ENCODE measurements at regions not wholly inside any gene's neighbourhood (a gene's known extent, or its start where the extent isn't known, plus 50 kb on each side); places are given as distances from the start of the nearest gene placed in this dataset.

GRCh38 chr3:181570472-181570871 lies 141.3 kb upstream of the SOX2 start:
- H3K4me1 Mint-ChIP-seq: no peaks in the 10 kb centered on the region
- no peaks in the 10 kb centered on the region for H3K27me3 Mint-ChIP-seq
- peaks cover 0 to 1% (median 0%) of the 10 kb centered on the region in 3 donors for H3K9me3 Mint-ChIP-seq

GRCh38 chr3:181569356-181569940 lies 142.3 kb upstream of the SOX2 start:
- Mint-ChIP-seq H3K27ac (no peak overlapping the region), H3K36me3 (no peaks in the 10 kb centered on the region)

More at GRCh38 chr3:181570472-181570871, 141.3 kb upstream of the SOX2 start:
- no peak overlapping the region for H3K4me3 Mint-ChIP-seq
- H3K36me3 Mint-ChIP-seq: no peaks in the 10 kb centered on the region
- H3K27ac Mint-ChIP-seq: no peak overlapping the region

GRCh38 chr3:181568693-181569092 lies 143.0 kb upstream of the SOX2 start:
- H3K4me1 Mint-ChIP-seq: no peaks in the 10 kb centered on the region
- H3K27ac Mint-ChIP-seq: no peak overlapping the region
- H3K36me3 Mint-ChIP-seq: no peaks in the 10 kb centered on the region
- no peak overlapping the region for H3K4me3 Mint-ChIP-seq
- no peaks in the 10 kb centered on the region for H3K27me3 Mint-ChIP-seq
- H3K9me3 Mint-ChIP-seq: no peaks in the 10 kb centered on the region

More at GRCh38 chr3:181569356-181569940, 142.3 kb upstream of the SOX2 start:
- Mint-ChIP-seq H3K27me3 (no peaks in the 10 kb centered on the region), H3K4me3 (no peak overlapping the region), H3K9me3 (no peaks in the 10 kb centered on the region), H3K4me1 (no peaks in the 10 kb centered on the region)

GRCh38 chr3:181568248-181568647 lies 143.5 kb upstream of the SOX2 start:
- no peaks in the 10 kb centered on the region for H3K27me3 Mint-ChIP-seq

GRCh38 chr3:181567311-181568075 lies 144.2 kb upstream of the SOX2 start:
- Mint-ChIP-seq H3K4me3 (no peak overlapping the region), H3K9me3 (no peaks in the 10 kb centered on the region), H3K36me3 (no peaks in the 10 kb centered on the region), H3K4me1 (no peaks in the 10 kb centered on the region), H3K27ac (no peak overlapping the region), H3K27me3 (no peaks in the 10 kb centered on the region)

More at GRCh38 chr3:181568248-181568647, 143.5 kb upstream of the SOX2 start:
- Mint-ChIP-seq H3K27ac (no peak overlapping the region), H3K9me3 (no peaks in the 10 kb centered on the region), H3K4me1 (no peaks in the 10 kb centered on the region), H3K4me3 (no peak overlapping the region), H3K36me3 (no peaks in the 10 kb centered on the region)

GRCh38 chr3:181565416-181565815 lies 146.3 kb upstream of the SOX2 start:
- Mint-ChIP-seq H3K27ac (no peak overlapping the region), H3K27me3 (no peaks in the 10 kb centered on the region), H3K36me3 (no peaks in the 10 kb centered on the region), H3K4me3 (no peak overlapping the region), H3K4me1 (no peaks in the 10 kb centered on the region), H3K9me3 (no peaks in the 10 kb centered on the region)

GRCh38 chr3:181564222-181564621 lies 147.5 kb upstream of the SOX2 start:
- H3K4me1 Mint-ChIP-seq: no peaks in the 10 kb centered on the region
- H3K4me3 Mint-ChIP-seq: no peak overlapping the region
- no peaks in the 10 kb centered on the region for H3K36me3 Mint-ChIP-seq
- no peaks in the 10 kb centered on the region for H3K27me3 Mint-ChIP-seq
- H3K9me3 Mint-ChIP-seq: no peaks in the 10 kb centered on the region
- no peak overlapping the region for H3K27ac Mint-ChIP-seq

GRCh38 chr3:181561139-181562031 lies 150.3 kb upstream of the SOX2 start:
- Mint-ChIP-seq H3K36me3 (no peaks in the 10 kb centered on the region), H3K9me3 (no peaks in the 10 kb centered on the region), H3K27ac (no peak overlapping the region), H3K4me3 (no peak overlapping the region), H3K27me3 (no peaks in the 10 kb centered on the region), H3K4me1 (no peaks in the 10 kb centered on the region)

- no peak overlapping the region for H3K4me3 Mint-ChIP-seq
These were observed 152.9 kb upstream of the SOX2 start for GRCh38 chr3:181558870-181559269.

GRCh38 chr3:181555681-181556080 lies 156.0 kb upstream of the SOX2 start:
- H3K4me3 Mint-ChIP-seq: no peak overlapping the region
- H3K27me3 Mint-ChIP-seq: no peaks in the 10 kb centered on the region
- H3K4me1 Mint-ChIP-seq: no peaks in the 10 kb centered on the region
- peaks cover 0 to 4% (median 0%) of the 10 kb centered on the region in 3 donors for H3K9me3 Mint-ChIP-seq
- no peaks in the 10 kb centered on the region for H3K36me3 Mint-ChIP-seq
- H3K27ac Mint-ChIP-seq: no peak overlapping the region

More at GRCh38 chr3:181558870-181559269, 152.9 kb upstream of the SOX2 start:
- H3K9me3 Mint-ChIP-seq: no peaks in the 10 kb centered on the region
- no peaks in the 10 kb centered on the region for H3K27me3 Mint-ChIP-seq
- no peaks in the 10 kb centered on the region for H3K36me3 Mint-ChIP-seq
- H3K4me1 Mint-ChIP-seq: no peaks in the 10 kb centered on the region
- H3K27ac Mint-ChIP-seq: no peak overlapping the region

GRCh38 chr3:181554233-181554765 lies 157.4 kb upstream of the SOX2 start:
- H3K9me3 Mint-ChIP-seq: peaks cover 0 to 4% (median 0%) of the 10 kb centered on the region in 3 donors
- no peak overlapping the region for H3K4me3 Mint-ChIP-seq
- no peaks in the 10 kb centered on the region for H3K27me3 Mint-ChIP-seq
- H3K27ac Mint-ChIP-seq: no peak overlapping the region
- no peaks in the 10 kb centered on the region for H3K36me3 Mint-ChIP-seq
- H3K4me1 Mint-ChIP-seq: no peaks in the 10 kb centered on the region

- Mint-ChIP-seq H3K4me3 (no peak overlapping the region), H3K36me3 (no peaks in the 10 kb centered on the region), H3K9me3 (peaks cover 3 to 8% (median 3%) of the 10 kb centered on the region in 3 donors), H3K4me1 (no peaks in the 10 kb centered on the region), H3K27me3 (no peaks in the 10 kb centered on the region), H3K27ac (no peak overlapping the region)
These were observed 162.5 kb upstream of the SOX2 start for GRCh38 chr3:181549266-181549665.

GRCh38 chr3:181541414-181541813 lies 170.3 kb upstream of the SOX2 start:
- no peak overlapping the region for H3K4me3 Mint-ChIP-seq

GRCh38 chr3:181534781-181535221 lies 176.9 kb upstream of the SOX2 start:
- Mint-ChIP-seq H3K27ac (no peak overlapping the region), H3K36me3 (no peaks in the 10 kb centered on the region), H3K9me3 (no peaks in the 10 kb centered on the region), H3K27me3 (no peaks in the 10 kb centered on the region), H3K4me1 (no peaks in the 10 kb centered on the region), H3K4me3 (no peak overlapping the region)

More at GRCh38 chr3:181541414-181541813, 170.3 kb upstream of the SOX2 start:
- peaks cover 0 to 7% (median 3%) of the 10 kb centered on the region in 3 donors for H3K9me3 Mint-ChIP-seq
- H3K27me3 Mint-ChIP-seq: no peaks in the 10 kb centered on the region
- H3K4me1 Mint-ChIP-seq: no peaks in the 10 kb centered on the region
- H3K27ac Mint-ChIP-seq: no peak overlapping the region
- no peaks in the 10 kb centered on the region for H3K36me3 Mint-ChIP-seq

- Mint-ChIP-seq H3K4me3 (no peak overlapping the region), H3K27ac (no peak overlapping the region), H3K9me3 (no peaks in the 10 kb centered on the region), H3K36me3 (no peaks in the 10 kb centered on the region), H3K4me1 (no peaks in the 10 kb centered on the region), H3K27me3 (no peaks in the 10 kb centered on the region)
These were observed 177.9 kb upstream of the SOX2 start for GRCh38 chr3:181533811-181534210.
